GM18868 (cell line): ENCODE measurements at regions not wholly inside any gene's neighbourhood (a gene's known extent, or its start where the extent isn't known, plus 50 kb on each side); places are given as distances from the start of the nearest gene placed in this dataset.
"Not testable (repeated sequence)": the region's sequence is repeated elsewhere in the genome, so short reads cannot be mapped to it uniquely, and the experiment has no call there.

Experiments
- ATAC-seq: cut with Tn5 transposase; IDR thresholded peaks from one replicate; pipeline ENCODE4 v1.9.1; 2021; ENCODE audit warnings: mild to moderate bottlenecking, moderate library complexity; ENCODE audit not compliant: unreplicated experiment

DNA sequence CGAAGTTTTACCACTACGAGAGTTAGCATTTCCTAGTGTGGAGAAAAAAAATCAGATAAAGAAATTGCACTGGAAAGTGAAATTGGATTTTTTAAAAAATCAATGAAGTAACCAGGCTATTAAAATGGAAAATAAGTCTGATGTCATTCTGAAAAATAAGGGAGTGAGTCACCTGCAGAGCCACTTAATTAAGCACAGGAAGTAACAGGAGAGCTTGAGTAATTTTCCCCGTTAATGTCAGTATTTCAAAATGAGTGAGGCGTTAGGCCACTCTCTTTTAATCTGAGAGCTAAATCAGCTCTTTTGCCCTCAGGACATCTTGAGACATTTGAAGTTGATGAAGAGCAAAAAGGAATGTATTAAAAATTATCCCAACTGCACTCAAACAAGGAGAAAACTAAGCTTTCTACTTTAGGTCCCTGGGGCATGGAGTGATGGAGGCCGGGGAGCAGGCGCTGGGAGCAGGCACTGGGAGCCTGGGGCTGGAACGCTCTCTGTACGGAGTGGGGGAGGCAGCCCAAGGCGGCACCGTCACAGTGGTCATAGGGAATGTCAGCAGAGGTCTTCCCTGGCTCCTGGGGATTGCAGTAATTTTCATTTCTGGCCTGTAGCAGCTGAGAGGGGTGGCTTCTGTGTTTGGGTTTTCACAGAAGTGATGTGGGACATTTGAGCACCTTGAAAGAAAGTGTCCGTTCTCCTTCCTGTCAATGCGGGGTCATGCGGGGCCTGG lies 194.6 kb downstream of the BCL2L11 start:
- not testable (repeated sequence) for ATAC-seq

DNA sequence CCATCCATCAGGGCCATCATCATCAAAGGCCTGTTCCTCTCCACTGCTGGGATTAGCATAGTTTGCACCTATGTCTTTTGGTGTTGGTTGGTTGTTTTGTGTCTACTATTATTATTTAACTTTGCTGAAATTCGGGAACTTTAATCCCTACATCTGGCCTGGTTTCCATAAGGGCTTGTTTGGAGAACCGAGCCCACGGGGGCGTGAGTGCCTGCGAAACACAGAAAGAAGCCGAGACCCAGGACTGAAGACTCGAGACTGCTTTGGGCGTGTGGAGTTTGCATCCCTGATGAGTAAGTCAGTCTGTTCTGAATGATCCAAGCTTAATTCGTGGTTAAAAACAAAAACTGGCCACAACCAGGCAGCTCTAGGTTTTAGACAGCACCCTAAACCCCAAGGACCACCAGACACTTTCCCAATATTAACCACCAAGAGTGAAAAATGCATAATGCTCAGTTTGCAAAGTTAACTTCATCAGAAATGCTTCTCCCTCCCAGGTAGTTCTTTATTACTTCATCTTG lies 195.6 kb downstream of the BCL2L11 start:
- ATAC-seq: not testable (repeated sequence)

DNA sequence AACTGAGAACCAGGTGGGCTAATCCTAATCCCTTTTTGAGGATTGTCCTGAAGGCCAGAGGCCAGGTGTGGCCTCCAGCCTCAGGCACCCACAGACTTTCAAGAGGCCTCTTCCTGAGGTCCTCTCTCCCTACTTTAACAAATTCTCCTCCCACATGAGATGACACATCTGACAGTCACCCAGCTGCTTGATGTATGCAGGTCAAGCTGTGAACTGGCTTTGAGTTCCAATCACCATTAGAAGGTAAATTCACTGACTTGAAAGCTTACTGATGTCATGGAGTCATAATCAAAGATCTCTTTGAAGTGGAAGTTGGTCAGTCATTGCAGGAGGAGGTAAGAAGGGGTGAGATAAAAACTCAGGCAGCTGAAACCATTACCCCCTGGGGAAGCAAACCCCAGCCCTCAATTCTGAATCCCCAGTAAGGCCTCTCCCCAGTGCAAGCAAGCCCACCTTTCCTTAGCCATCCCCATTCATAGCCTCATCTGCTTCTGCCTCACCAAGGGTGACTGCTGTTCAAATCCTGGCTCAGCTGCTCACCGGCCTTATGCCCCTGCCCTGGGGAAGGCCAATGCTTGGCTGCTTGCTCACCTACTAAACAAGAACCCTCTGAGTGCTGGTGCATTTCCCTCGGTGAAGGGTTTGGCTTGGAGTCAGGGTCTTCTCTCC lies 196.3 kb downstream of the BCL2L11 start:
- not testable (repeated sequence) for ATAC-seq

DNA sequence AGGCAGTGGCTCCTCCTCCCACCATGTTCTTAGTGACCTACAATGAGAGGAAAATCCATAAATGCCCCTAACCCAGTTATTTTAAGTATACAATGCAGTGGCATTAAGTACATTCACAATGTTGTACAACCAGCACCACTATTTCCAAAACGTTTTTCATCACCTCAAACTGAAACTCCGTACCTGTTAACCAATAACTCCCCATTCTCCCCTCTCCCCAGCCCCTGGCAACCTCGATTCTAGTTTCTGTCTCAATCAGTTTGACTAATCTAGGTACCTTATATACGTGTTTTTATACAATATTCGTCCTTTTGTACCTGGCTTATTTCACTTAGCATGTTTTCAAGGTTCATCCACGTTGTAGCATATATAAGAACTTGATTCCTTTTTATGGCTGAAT lies 198.8 kb downstream of the BCL2L11 start:
- not testable (repeated sequence) for ATAC-seq

DNA sequence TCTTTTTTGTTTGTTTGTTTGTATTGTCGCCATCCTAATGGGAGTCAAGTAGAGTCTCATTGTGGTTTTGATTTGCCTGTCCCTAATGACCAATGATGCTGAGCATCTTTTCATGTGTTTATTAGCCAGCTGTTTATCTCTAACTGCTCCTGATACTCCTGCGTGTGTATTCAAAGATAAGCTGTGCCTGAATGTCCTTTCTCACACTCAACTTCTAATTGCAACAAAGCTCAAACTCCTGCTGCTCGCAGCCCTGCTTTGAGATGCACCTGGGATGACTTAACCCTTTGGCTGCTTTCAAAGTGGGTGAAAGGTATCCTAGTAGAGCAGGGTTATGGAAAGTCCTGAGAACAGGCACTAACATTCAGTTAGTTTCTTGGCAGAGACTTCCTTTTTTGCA lies 199.6 kb downstream of the BCL2L11 start:
- ATAC-seq: not testable (repeated sequence)

DNA sequence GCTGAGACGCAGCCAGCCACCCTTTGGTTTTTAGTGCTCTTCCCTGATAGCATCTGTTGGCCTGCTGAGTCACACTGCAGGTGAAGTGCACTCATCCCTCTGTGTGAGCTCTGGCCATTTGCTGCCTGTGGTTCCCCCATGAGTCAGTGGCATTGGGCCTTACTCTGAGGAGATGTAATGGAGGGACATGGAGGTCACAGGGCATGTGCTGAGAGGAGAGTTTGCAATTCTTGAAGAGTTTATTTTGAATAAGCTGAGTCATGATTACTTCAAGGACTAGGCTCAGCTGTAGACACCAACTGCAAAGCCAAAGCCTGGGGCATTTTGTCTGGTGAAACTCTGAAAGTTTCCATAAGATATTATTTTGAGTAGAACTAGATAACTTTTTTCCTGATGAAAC lies 200.3 kb downstream of the BCL2L11 start:
- not testable (repeated sequence) for ATAC-seq

DNA sequence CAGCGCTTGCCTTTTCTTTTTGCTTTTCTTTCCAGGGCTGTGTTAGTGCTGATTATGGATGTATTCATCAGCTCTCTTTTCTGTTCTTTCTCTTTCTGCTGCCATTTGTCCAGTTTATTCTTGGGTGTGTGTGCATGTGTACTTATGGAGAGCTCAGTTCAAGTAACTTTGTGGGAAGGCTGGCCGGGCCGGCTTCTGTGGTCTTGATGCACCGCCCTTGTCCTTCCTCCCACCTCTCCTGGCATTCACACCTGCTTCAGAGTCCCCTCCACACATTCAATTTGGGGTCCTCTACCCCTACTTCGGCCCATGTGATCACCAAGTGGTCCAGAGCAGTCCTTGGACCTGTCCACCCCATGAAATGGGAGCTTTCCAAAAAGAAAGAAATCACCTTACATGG lies 202.7 kb downstream of the BCL2L11 start:
- ATAC-seq: not testable (repeated sequence)

DNA sequence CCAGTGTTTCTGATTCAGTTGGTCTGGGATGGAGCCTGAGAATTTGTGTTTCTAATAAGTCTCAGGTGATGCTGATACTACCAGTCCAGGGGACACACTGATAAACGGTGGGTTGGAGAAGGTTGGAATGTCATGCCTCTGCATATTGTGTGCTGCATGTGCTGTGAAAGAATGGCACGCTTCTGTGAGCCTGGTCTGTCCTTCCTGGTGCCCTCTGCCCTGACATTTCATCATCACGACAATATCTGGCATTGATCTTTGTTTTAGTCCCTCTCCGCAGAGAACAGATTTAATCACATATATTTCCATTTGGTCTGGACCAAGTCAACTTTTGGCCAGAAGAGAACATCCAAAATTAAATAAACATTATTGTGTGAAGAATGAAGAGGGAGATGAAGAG lies 207.0 kb downstream of the BCL2L11 start:
- not testable (repeated sequence) for ATAC-seq

DNA sequence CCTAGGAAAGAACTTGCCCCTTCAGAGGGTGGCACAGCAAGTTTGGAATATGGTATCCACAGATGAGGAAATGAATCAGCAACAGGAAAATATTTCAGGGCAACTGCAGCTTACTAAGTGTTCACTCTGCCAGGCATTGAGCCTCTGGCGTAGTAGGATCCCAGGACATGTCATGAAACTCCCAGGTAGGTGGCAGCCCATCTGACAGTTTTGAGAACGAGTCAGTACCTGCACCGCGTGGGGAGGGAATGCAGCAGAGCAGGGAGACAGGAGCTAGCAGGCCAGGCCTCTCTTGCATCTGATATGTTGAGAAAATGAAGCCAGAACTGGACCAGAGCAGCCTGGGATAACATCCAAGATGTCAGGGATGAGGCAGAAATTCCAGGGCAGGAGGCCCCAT lies 208.6 kb downstream of the BCL2L11 start:
- not testable (repeated sequence) for ATAC-seq

DNA sequence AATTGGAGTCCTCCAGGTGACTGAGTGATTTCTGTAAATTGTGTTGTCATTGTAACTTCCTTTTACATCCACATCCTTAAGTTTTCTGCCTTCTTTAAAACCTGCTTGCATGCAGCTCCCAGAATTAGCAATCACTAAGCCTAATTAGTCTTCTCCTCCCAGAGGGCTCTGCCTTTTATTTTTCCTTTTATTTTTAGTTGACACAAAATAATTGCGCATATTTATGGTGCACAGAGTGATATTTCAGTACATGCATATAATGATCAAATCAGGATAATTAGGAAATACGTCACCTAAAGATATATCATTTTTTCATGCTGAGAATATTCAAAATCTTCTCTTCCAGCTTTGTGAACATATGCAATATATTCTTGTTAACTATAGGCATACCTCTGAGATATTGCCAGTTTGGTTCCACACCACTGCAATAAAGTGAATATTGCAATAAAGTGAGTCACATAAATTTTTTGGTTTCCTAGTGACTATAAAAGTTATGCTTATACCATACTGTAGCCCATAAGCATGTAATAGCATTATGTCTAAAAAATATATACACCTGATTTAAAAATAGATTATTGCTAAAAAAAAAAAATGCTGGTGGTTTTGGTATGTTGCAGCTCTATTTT lies 210.5 kb downstream of the BCL2L11 start:
- not testable (repeated sequence) for ATAC-seq

DNA sequence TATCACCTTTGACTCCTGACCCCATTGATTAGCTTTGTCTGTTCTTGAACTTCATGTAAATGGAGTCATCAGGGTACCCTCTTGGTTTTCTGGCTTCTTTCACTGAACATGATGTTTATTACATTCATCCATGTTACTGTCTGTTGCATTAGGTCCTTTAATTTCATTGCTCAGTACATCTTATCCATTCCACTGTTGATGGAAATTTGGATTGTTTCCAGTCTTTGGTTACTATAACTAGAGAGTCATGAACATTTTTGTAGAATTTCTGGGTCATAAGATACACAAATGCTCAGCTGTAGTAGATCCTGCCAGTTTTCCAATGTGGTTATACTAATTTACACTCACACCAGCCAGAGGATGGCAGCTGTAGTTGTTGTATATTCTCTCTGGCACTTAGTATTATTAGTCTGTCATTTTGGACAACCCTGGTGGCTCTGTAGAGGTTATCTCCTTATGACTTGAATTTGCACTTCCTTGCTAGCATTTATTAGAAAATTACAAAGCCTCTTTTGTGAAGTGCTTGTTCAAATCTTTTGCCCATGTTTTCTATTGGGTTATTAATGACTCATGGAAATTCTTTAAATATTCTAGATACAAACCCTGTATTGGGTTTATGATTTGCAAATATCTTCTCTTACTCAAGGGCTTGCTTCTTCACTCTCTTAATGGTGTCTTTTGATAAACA lies 214.7 kb downstream of the BCL2L11 start:
- not testable (repeated sequence) for ATAC-seq

DNA sequence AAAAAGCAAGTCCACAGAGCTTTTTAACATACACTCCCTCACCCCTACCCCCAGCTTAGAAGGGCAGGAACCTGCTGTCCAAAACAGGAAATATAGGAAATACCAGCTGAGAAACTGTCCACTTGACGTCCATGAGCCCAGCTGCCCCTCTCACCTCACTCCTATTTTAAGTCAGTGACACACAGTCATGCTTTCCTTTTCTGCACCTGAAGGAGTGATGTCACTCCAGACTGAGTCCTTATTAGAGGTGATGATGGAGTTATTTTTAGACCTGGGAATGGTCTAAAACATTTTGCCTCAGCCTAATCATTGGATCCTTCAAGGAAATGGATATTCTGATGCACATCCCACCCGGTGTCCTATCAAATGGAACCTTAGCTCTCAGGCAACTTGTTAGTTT lies 217.8 kb downstream of the BCL2L11 start:
- ATAC-seq: not testable (repeated sequence)

DNA sequence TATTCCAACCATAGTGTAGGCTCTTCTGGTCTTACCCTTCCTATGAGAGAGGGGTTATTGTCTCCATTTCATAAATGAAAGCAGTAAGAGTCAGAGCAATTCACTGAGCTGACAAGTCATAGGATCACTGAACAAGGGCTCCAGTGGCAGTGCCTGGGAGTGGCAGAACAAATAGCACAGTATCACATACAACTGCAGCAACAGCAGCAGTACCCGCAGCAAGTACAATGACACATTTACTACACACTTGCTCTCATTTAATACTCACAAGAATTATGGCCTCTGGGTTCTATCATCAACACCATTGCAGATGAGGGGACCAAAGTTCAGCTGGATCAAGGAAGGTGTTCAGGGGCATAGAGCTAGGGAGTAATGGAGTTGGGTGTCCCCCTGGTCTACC lies 218.8 kb downstream of the BCL2L11 start:
- not testable (repeated sequence) for ATAC-seq

DNA sequence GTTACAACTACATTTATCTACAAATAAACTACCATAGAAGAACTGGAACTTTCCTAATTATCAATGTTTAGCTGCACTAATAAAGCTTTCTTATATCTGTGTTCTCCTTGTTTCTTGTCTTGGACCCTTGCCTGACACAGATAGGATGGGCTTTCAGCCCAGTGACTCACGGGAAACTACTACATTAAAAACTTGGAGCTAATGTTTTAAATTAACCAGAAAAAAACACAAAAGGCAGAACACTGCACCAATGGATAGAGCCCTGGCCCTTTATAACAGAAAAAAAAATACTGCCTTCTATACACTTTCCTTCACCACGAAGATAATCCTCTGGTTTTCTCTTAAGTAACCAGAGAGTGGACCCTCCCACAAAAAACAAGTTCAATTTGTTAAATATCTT lies 223.9 kb downstream of the BCL2L11 start:
- ATAC-seq: not testable (repeated sequence)

DNA sequence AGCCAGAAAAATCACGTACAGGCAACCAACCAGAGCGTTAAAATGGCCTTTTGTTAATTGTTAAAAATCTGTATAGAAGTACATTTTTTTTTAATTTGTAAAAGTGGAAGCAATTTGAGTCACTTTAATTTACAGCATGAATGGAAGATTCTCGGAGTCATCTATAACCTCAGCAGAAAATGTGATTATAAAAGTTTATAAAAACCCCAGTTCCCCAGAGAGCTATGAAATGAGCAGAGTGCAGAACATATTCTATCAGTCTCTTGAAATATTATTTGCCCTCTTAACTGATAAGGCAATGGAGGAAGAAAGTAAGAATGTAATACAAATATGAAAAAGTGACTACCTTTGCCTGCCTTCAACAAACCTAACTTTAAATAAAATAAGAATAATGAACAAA lies 224.7 kb downstream of the BCL2L11 start:
- not testable (repeated sequence) for ATAC-seq

DNA sequence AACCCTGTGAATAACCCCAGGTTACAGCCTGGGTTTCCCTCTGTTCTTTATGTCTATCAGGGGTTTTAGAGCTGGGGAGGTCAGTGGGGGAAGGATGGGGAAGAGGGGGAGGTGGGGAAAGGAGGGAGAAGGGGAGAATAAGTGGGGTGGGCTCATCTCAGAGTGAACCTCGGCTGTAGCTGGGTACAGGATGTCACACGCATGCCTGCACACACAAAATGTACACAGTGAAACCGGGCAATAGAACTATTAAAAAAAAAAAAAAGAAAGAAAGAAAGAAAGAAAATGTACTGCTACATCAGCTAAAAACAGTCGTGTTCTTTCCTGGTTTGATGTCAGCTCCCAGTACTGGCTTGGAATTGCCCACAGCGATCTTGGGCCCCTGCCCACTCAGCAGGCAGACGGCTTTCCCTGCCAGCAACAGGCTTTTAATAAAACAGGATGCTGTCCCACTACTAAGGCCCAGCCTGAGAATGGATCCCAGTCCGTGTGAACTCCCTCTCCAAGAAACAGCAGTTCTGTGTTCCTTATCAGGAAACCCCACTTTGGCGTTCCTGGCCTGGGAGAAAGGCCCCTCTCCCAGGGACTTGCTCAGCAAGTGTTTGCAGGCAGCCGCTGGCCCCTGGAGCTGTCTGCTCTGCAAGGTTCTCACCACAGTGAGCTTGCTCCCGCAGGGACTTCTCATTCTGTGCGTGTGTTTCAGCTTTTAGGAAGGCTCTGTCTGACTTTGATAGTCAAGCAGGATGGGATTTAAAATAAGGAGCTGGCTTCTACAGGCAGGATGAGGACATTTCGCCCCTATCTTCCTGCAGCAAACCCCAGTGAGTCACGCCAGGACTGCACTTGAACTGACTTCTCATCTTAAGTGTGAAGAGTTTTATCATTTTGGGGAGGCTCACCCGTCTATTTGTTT lies 225.6 kb downstream of the BCL2L11 start:
- ATAC-seq: not testable (repeated sequence)

DNA sequence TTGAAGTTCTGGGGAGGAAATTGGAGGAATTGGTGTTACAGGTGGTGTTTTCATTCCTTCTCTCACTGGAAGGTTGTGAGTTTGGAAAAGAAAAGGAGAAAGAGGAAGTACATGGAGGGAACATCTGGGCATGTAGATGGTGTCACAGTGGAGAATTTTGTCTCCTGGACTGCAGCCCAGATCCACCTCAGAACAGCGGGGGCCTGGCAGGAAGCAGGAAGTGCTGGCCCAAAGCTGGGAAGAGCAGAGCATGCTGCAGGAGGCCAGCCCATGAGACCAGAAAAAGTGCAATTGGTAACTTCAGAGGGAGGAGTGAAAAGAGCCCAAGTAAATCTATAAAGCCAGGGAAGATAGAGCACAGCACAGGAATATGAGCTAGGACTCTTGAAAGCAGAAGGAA lies 227.0 kb downstream of the BCL2L11 start:
- not testable (repeated sequence) for ATAC-seq

DNA sequence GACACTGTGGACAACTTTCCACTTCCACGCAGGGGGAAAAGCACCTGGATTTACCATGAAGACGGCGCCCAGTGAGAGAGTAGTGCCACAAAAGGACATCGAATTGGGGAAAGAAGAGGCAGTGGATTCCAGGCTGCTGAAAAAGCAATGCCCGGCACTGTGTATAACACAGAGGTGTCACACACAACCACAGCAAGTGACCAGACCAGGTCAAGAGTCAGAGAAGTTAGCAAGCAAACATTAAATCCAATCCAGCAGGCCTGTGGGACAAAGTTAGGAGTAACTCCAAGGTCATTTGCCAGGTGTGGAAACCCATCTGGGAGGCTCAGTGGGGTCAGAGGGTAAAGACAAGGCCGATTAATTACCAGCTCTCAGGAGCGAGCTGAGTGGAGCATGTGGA lies 227.6 kb downstream of the BCL2L11 start:
- not testable (repeated sequence) for ATAC-seq

DNA sequence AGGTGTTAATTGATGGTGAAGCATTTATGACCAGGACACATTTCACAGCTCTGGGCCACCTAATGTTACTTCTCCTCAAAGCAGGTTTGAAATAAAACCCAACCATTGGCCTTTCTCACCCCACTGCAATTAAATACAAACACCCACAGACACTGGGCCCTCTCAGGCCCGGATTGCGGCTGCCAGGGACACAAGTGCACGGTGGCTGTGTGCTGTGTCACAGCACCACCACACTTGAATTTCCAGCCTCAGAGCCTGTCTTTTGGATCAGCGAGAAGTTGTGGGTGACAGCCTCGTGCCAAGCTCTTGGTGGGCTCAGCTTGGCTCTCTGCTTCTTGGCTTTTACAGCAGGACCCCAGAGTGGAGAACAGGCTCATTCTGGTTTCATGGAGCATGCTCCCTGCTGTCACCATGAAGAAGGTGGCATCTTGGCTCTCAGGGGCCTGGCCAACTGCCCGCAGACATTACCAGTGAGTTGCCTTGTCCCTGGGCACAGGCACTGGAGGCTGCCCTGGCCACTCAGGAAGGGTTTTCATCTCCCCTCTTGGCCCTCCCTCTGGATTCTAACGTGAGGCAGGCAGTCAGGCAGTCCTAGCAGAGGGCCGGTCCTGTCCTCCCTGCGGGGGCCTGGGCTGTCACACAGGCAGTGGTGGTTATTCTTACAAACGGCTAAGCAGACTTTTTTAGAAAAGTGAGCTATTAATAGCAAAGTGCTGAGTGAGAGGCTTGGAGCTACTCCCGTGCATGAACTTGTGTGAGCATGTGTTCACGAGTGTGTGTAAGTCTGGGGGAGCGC lies 234.5 kb downstream of the BCL2L11 start:
- not testable (repeated sequence) for ATAC-seq
